ENCODE measurements at regions not wholly inside any gene's neighbourhood (a gene's known extent, or its start where the extent isn't known, plus 50 kb on each side); places are given as distances from the start of the nearest gene placed in this dataset.

- DNase-seq (ENCODE audit: low spot score), result no peak
Measured at GRCh38 chr2:5339473-5339872, 352.7 kb upstream of the SOX11 start.

- DNase-seq (ENCODE audit: low spot score), result no peak
Measured at GRCh38 chr2:5343785-5344335, 348.3 kb upstream of the SOX11 start.

- no peak for DNase-seq (ENCODE audit: low spot score)
Measured at GRCh38 chr2:5352286-5352685, 339.9 kb upstream of the SOX11 start.

GRCh38 chr2:5353565-5353964, 338.6 kb upstream of the SOX11 start:
- DNase-seq (ENCODE audit: low spot score), result no peak

GRCh38 chr2:5359397-5359796, 332.8 kb upstream of the SOX11 start:
- no peak for DNase-seq (ENCODE audit: low spot score)

GRCh38 chr2:5360081-5360480, 332.1 kb upstream of the SOX11 start:
- no peak for DNase-seq (ENCODE audit: low spot score)

- no peak for DNase-seq (ENCODE audit: low spot score)
Measured at GRCh38 chr2:5364361-5364760, 327.8 kb upstream of the SOX11 start.

- peak; percentile 84 for DNase-seq (ENCODE audit: low spot score)
Measured at GRCh38 chr2:5365871-5366461, 326.2 kb upstream of the SOX11 start.

GRCh38 chr2:5367321-5367720, 324.9 kb upstream of the SOX11 start:
- no peak for DNase-seq (ENCODE audit: low spot score)

GRCh38 chr2:5368263-5368662, 323.9 kb upstream of the SOX11 start:
- no peak for DNase-seq (ENCODE audit: low spot score)

GRCh38 chr2:5369510-5369909, 322.7 kb upstream of the SOX11 start:
- no peak for DNase-seq (ENCODE audit: low spot score)

GRCh38 chr2:5370158-5370557, 322.0 kb upstream of the SOX11 start:
- no peak for DNase-seq (ENCODE audit: low spot score)

- no peak for DNase-seq (ENCODE audit: low spot score)
Measured at GRCh38 chr2:5372141-5372540, 320.0 kb upstream of the SOX11 start.

- no peak for DNase-seq (ENCODE audit: low spot score)
Measured at GRCh38 chr2:5373200-5373599, 319.0 kb upstream of the SOX11 start.

- no peak for DNase-seq (ENCODE audit: low spot score)
Measured at GRCh38 chr2:5374762-5375161, 317.4 kb upstream of the SOX11 start.

- no peak for DNase-seq (ENCODE audit: low spot score)
Measured at GRCh38 chr2:5377323-5377722, 314.9 kb upstream of the SOX11 start.

GRCh38 chr2:5379811-5380210, 312.4 kb upstream of the SOX11 start:
- DNase-seq (ENCODE audit: low spot score), result no peak

GRCh38 chr2:5385596-5385995, 306.6 kb upstream of the SOX11 start:
- no peak for DNase-seq (ENCODE audit: low spot score)

GRCh38 chr2:5387406-5387805, 304.8 kb upstream of the SOX11 start:
- DNase-seq (ENCODE audit: low spot score), result no peak

GRCh38 chr2:5389740-5390139, 302.4 kb upstream of the SOX11 start:
- DNase-seq (ENCODE audit: low spot score), result no peak

- no peak for DNase-seq (ENCODE audit: low spot score)
Measured at GRCh38 chr2:5391362-5391761, 300.8 kb upstream of the SOX11 start.

- DNase-seq (ENCODE audit: low spot score), result no peak
Measured at GRCh38 chr2:5392658-5393057, 299.5 kb upstream of the SOX11 start.

- DNase-seq (ENCODE audit: low spot score), result no peak
Measured at GRCh38 chr2:5393474-5393873, 298.7 kb upstream of the SOX11 start.

- DNase-seq (ENCODE audit: low spot score), result no peak
Measured at GRCh38 chr2:5394223-5394622, 298.0 kb upstream of the SOX11 start.
